ENCODE measurements at regions not wholly inside any gene's neighbourhood (a gene's known extent, or its start where the extent isn't known, plus 50 kb on each side); places are given as distances from the start of the nearest gene placed in this dataset.

GRCh38 chr1:213767683-213768082 lies 220.1 kb upstream of the PROX1 start:
- ChIA-PET CTCF (no interaction called here), POLR2A (interaction anchor here (0.7 kb wide), 1 partner anchor 178 kb away, joined by 5 read pairs; no protein-coding TSS in a partner anchor)
- H3K27ac ChIP-seq (ENCODE audit: low read depth in 1 of 2, low read length in 2 of 2) = no peak overlapping the region
- DNase-seq (no peak), ATAC-seq (ENCODE audit: poor library complexity) (no peak)
- no peak for TF ChIP-seq CTCF (IDR thresholded peaks at IDR 0.05)
- no peaks in the 10 kb centered on the region for H3K9me3 ChIP-seq (ENCODE audit: control insufficient read depth in 1 of 2, insufficient read depth in 1 of 2, low read length in 2 of 2)
- Mint-ChIP-seq H3K27ac (no peak overlapping the region), H3K4me3 (no peak overlapping the region), H3K9me3 (no peaks in the 10 kb centered on the region), H3K4me1 (ENCODE audit: low read depth) (no peaks in the 10 kb centered on the region), H3K36me3 (ENCODE audit: low read depth) (no peaks in the 10 kb centered on the region), H3K27me3 (no peaks in the 10 kb centered on the region)
- no peaks in the 10 kb centered on the region for H3K36me3 ChIP-seq (ENCODE audit: insufficient read depth, low read length)
- H3K27me3 ChIP-seq (ENCODE audit: control insufficient read depth in 1 of 2, insufficient read depth in 2 of 2, low read length in 2 of 2) = no peaks in the 10 kb centered on the region
- no peak overlapping the region for H3K4me3 ChIP-seq (ENCODE audit: low read length)
- no peaks in the 10 kb centered on the region for H3K4me1 ChIP-seq (ENCODE audit: insufficient read depth, low read length)
- intact Hi-C loops (cut with DNase I, micrococcal nuclease) = no loop called here

GRCh38 chr1:213772128-213773063 lies 215.4 kb upstream of the PROX1 start:
- DNase-seq (no peak), ATAC-seq (ENCODE audit: poor library complexity) (no peak)
- intact Hi-C loops (cut with DNase I, micrococcal nuclease) = no loop called here
- Mint-ChIP-seq H3K4me3 (no peak overlapping the region), H3K36me3 (ENCODE audit: low read depth) (no peaks in the 10 kb centered on the region), H3K4me1 (ENCODE audit: low read depth) (no peaks in the 10 kb centered on the region), H3K27ac (no peak overlapping the region), H3K9me3 (no peaks in the 10 kb centered on the region), H3K27me3 (no peaks in the 10 kb centered on the region)
- ChIA-PET CTCF (no interaction called here), POLR2A (no interaction called here)
- no peaks in the 10 kb centered on the region for H3K36me3 ChIP-seq (ENCODE audit: insufficient read depth, low read length)
- no peaks in the 10 kb centered on the region for H3K9me3 ChIP-seq (ENCODE audit: control insufficient read depth in 1 of 2, insufficient read depth in 1 of 2, low read length in 2 of 2)
- H3K4me1 ChIP-seq (ENCODE audit: insufficient read depth, low read length) = no peaks in the 10 kb centered on the region
- H3K27me3 ChIP-seq (ENCODE audit: control insufficient read depth in 1 of 2, insufficient read depth in 2 of 2, low read length in 2 of 2) = no peaks in the 10 kb centered on the region
- no peak overlapping the region for H3K27ac ChIP-seq (ENCODE audit: low read depth in 1 of 2, low read length in 2 of 2)
- no peak overlapping the region for H3K4me3 ChIP-seq (ENCODE audit: low read length)
- TF ChIP-seq CTCF (IDR thresholded peaks at IDR 0.05) = no peak

GRCh38 chr1:213773975-213774374 lies 213.8 kb upstream of the PROX1 start:
- H3K27me3 Mint-ChIP-seq = no peaks in the 10 kb centered on the region
- H3K27ac Mint-ChIP-seq = no peak overlapping the region
- H3K4me1 Mint-ChIP-seq (ENCODE audit: low read depth) = no peaks in the 10 kb centered on the region
- Histone ChIP-seq H3K27me3 (ENCODE audit: control insufficient read depth in 1 of 2, insufficient read depth in 2 of 2, low read length in 2 of 2) (no peaks in the 10 kb centered on the region), H3K27ac (ENCODE audit: low read depth in 1 of 2, low read length in 2 of 2) (no peak overlapping the region), H3K4me3 (ENCODE audit: low read length) (no peak overlapping the region), H3K36me3 (ENCODE audit: insufficient read depth, low read length) (no peaks in the 10 kb centered on the region), H3K4me1 (ENCODE audit: insufficient read depth, low read length) (no peaks in the 10 kb centered on the region), H3K9me3 (ENCODE audit: control insufficient read depth in 1 of 2, insufficient read depth in 1 of 2, low read length in 2 of 2) (no peaks in the 10 kb centered on the region)
- intact Hi-C loops (cut with DNase I, micrococcal nuclease) = no loop called here
- ChIA-PET POLR2A (no interaction called here), CTCF (no interaction called here)
- ATAC-seq (ENCODE audit: poor library complexity) (no peak), DNase-seq (no peak)
- no peak overlapping the region for H3K4me3 Mint-ChIP-seq
- no peak for TF ChIP-seq CTCF (IDR thresholded peaks at IDR 0.05)
- H3K9me3 Mint-ChIP-seq = no peaks in the 10 kb centered on the region
- no peaks in the 10 kb centered on the region for H3K36me3 Mint-ChIP-seq (ENCODE audit: low read depth)

Measured in CD4-positive, alpha-beta T cell (primary cell).